Progenitor cell of endocrine pancreas (in vitro differentiated cells): ENCODE measurements at regions not wholly inside any gene's neighbourhood (a gene's known extent, or its start where the extent isn't known, plus 50 kb on each side); places are given as distances from the start of the nearest gene placed in this dataset.

Experiments used
- DNase-seq: peaks from one replicate; pipeline ENCODE4 v3.0.0; 2021; ENCODE audit warnings: low spot score; ENCODE audit not compliant: unreplicated experiment
- H3K27ac Mint-ChIP-seq: 2 replicates; pipeline ENCODE4 v1.8.0; 2021; ENCODE audit warnings: mild to moderate bottlenecking, moderate library complexity, mixed read lengths
- H3K27me3 Mint-ChIP-seq: 2 replicates; pipeline ENCODE4 v1.8.0; 2021; ENCODE audit warnings: mixed read lengths
- H3K36me3 Mint-ChIP-seq: 2 replicates; pipeline ENCODE4 v1.8.0; 2022; ENCODE audit warnings: mixed read lengths; ENCODE audit not compliant: insufficient read depth
- H3K4me1 Mint-ChIP-seq: 2 replicates; pipeline ENCODE4 v1.8.0; 2021; ENCODE audit warnings: low read depth, mixed read lengths
- H3K4me3 Mint-ChIP-seq: 2 replicates; pipeline ENCODE4 v1.8.0; 2021; ENCODE audit warnings: low read depth, mild to moderate bottlenecking, moderate library complexity, mixed read lengths
- H3K9me3 Mint-ChIP-seq: 2 replicates; pipeline ENCODE4 v1.8.0; 2021; ENCODE audit warnings: low read depth, mixed read lengths
- TF ChIP-seq, protein P1 (sequence below): fragments of 200-600 bp; sonication (generic); IDR thresholded peaks from one replicate; pipeline ENCODE4 v1.5.0; 2021; ENCODE audit warnings: antibody characterized with exemption, mild to moderate bottlenecking; ENCODE audit not compliant: unreplicated experiment

DNA sequence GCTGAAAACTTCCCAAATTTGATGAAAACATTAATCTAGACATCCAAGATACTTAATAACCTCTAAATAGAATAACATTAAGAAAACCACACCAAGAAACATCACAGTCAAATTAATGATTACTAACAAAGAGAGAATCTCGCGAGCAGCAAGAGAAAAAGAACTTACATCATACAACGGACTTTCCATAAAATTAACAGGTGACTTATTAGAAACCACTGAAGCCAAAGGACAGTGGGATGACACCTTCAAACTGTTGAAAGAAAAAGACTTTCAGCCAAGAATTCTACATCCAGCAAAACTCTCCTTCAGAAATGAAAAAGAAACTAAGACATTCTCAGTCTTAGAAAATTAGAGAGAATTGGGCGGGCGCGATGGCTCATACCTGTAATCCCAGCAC is 232.0 kb downstream of the SNCA start:
- H3K9me3 Mint-ChIP-seq: peaks cover 9% of the 10 kb centered on the region
- no peak for DNase-seq
- H3K36me3 Mint-ChIP-seq: no peaks in the 10 kb centered on the region
- H3K27me3 Mint-ChIP-seq: no peaks in the 10 kb centered on the region
- no peaks in the 10 kb centered on the region for H3K4me1 Mint-ChIP-seq
- no peak overlapping the region for H3K27ac Mint-ChIP-seq
- TF ChIP-seq, protein P1, sequence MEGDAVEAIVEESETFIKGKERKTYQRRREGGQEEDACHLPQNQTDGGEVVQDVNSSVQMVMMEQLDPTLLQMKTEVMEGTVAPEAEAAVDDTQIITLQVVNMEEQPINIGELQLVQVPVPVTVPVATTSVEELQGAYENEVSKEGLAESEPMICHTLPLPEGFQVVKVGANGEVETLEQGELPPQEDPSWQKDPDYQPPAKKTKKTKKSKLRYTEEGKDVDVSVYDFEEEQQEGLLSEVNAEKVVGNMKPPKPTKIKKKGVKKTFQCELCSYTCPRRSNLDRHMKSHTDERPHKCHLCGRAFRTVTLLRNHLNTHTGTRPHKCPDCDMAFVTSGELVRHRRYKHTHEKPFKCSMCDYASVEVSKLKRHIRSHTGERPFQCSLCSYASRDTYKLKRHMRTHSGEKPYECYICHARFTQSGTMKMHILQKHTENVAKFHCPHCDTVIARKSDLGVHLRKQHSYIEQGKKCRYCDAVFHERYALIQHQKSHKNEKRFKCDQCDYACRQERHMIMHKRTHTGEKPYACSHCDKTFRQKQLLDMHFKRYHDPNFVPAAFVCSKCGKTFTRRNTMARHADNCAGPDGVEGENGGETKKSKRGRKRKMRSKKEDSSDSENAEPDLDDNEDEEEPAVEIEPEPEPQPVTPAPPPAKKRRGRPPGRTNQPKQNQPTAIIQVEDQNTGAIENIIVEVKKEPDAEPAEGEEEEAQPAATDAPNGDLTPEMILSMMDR: no peak
- H3K4me3 Mint-ChIP-seq: no peak overlapping the region

GRCh38 chr4:89599026-89599425 is 237.9 kb downstream of the SNCA start:
- Mint-ChIP-seq H3K4me3 (no peak overlapping the region), H3K27me3 (no peaks in the 10 kb centered on the region), H3K9me3 (peaks cover 3% of the 10 kb centered on the region), H3K27ac (no peak overlapping the region), H3K36me3 (no peaks in the 10 kb centered on the region), H3K4me1 (no peaks in the 10 kb centered on the region)
- DNase-seq: no peak
- TF ChIP-seq, protein P1: no peak

DNA sequence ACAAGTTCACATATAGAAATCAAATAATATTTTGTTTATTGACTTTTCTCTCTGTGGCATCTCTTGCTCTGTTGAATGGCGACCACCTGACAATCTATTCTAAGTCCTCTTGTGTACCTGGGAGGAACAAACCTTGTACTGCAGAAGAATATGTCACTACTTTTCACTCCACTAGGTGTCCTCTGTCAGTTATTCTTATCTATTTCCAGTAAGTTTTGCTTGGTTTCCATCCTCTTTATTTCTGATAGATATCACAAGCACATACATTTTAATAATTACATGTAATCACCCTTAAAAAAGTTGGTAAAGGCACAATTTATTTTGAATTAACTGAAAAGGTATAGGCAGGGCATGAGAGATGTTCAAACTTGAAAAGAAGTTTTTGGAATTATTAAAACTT is 238.4 kb downstream of the SNCA start:
- Mint-ChIP-seq H3K27ac (no peak overlapping the region), H3K9me3 (peaks cover 2% of the 10 kb centered on the region), H3K27me3 (no peaks in the 10 kb centered on the region), H3K4me3 (no peak overlapping the region), H3K4me1 (no peaks in the 10 kb centered on the region), H3K36me3 (no peaks in the 10 kb centered on the region)
- TF ChIP-seq, protein P1: peak; percentile 47
- no peak for DNase-seq

DNA sequence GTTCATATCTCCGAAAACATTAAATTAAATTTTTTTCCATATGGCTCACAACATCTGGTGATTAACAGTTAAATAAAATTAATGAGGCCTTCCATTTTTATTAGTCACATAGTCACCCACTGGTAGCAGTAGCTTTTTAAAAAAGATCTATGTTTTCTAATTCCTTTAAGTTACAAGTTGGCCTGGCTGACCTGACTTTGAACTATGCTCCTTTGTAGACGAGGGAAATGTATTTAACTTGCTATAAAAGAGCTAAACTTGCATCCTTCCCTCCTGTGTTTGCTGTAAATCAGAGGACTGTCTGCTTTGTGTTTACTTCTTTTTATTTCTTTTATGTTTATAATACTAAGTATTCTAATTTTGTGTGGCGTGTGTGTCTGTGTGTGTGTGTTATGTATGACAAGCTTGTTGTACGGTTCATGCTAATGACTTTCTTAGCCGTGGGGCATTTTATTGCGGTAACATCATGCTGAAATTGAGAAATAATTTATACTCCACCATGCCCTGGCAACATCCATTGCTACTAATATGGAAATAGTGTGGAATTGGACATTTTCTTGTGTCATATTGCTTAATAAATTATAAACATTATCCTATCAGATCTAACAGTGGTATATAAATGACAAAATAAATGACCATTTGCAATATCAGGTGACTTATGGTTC is 241.7 kb downstream of the SNCA start:
- H3K4me3 Mint-ChIP-seq: no peak overlapping the region
- DNase-seq: no peak
- H3K27ac Mint-ChIP-seq: no peak overlapping the region
- H3K36me3 Mint-ChIP-seq: no peaks in the 10 kb centered on the region
- peaks cover 4% of the 10 kb centered on the region for H3K4me1 Mint-ChIP-seq
- no peaks in the 10 kb centered on the region for H3K27me3 Mint-ChIP-seq
- TF ChIP-seq, protein P1: no peak
- peaks cover 9% of the 10 kb centered on the region for H3K9me3 Mint-ChIP-seq

DNA sequence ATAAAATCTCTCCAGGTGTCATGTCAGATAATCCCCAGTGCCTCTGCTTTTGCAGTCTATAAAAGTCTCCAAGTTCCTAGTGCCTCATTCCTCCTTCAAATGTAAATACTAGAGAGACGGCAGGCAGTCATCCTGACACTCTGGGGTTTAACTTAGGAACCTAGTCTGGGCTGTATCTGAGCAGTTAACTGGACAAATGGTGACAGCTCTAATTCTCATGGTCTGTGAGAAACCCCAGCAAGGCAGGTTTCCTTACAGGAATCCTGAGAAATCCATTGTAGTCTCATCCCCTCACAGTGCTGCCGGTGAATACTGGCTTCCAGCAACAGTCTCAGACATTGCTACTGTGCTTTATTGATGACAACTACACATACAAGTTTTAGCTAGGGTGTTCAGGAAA is 246.8 kb downstream of the SNCA start:
- no peak for DNase-seq
- TF ChIP-seq, protein P1: no peak
- no peaks in the 10 kb centered on the region for H3K27me3 Mint-ChIP-seq

More for the DNA sequence above, 246.8 kb downstream of the SNCA start:
- Mint-ChIP-seq H3K4me3 (no peak overlapping the region), H3K9me3 (peaks cover 9% of the 10 kb centered on the region), H3K27ac (peak overlapping the region; percentile 11), H3K36me3 (no peaks in the 10 kb centered on the region), H3K4me1 (peaks cover 17% of the 10 kb centered on the region)
